Mesendoderm (in vitro differentiated cells): ENCODE measurements at regions not wholly inside any gene's neighbourhood (a gene's known extent, or its start where the extent isn't known, plus 50 kb on each side); places are given as distances from the start of the nearest gene placed in this dataset.

ENCODE experiments used
- DNase-seq: peaks from one replicate; pipeline ENCODE4 v3.0.0; 2013
- H2AK5ac ChIP-seq: 2 replicates; pipeline ENCODE4 v1.6.1; 2013; ENCODE audit warnings: low read length, inconsistent platforms
- H2BK120ac ChIP-seq: 2 replicates; pipeline ENCODE4 v1.6.1; 2013; ENCODE audit warnings: low read depth, mild to moderate bottlenecking, low read length, moderate library complexity, mixed read lengths
- H2BK15ac ChIP-seq: replicated peaks from 2 replicates; pipeline ENCODE4 v1.6.1; 2013; ENCODE audit warnings: low read depth, mild to moderate bottlenecking, moderate library complexity
- H2BK5ac ChIP-seq: 2 replicates; pipeline ENCODE4 v1.6.1; 2013; ENCODE audit warnings: low read length, inconsistent platforms
- H3K18ac ChIP-seq: 2 replicates; pipeline ENCODE4 v1.6.1; 2013; ENCODE audit warnings: mild to moderate bottlenecking, low read length, mixed read lengths
- H3K23ac ChIP-seq: one replicate; pipeline ENCODE4 v1.6.1; 2013; ENCODE audit warnings: low read length
- H3K27ac ChIP-seq: 2 replicates; pipeline ENCODE4 v1.5.1; 2013; ENCODE audit warnings: low read depth, mild to moderate bottlenecking, inconsistent platforms, low read length, moderate library complexity
- H3K27me3 ChIP-seq: 2 replicates; pipeline ENCODE4 v1.6.1; 2013; ENCODE audit warnings: low read length, control low read depth, mild to moderate bottlenecking, inconsistent platforms; ENCODE audit not compliant: insufficient read depth, poor library complexity
- H3K36me3 ChIP-seq: 2 replicates; pipeline ENCODE4 v1.6.1; 2013; ENCODE audit warnings: low read length, inconsistent platforms; ENCODE audit not compliant: control insufficient read depth, insufficient read depth
- H3K4ac ChIP-seq: one replicate; pipeline ENCODE4 v1.6.1; 2013; ENCODE audit warnings: low read depth, mild to moderate bottlenecking, low read length, moderate library complexity
- H3K4me1 ChIP-seq: 2 replicates; pipeline ENCODE4 v1.6.1; 2013; ENCODE audit warnings: low read depth, low read length, inconsistent platforms; ENCODE audit not compliant: control insufficient read depth
- H3K4me2 ChIP-seq: 2 replicates; pipeline ENCODE4 v1.6.1; 2013; ENCODE audit warnings: low read length
- H3K4me3 ChIP-seq: 2 replicates; pipeline ENCODE4 v1.5.1; 2013; ENCODE audit warnings: mild to moderate bottlenecking, low read length
- H3K56ac ChIP-seq: one replicate; pipeline ENCODE4 v1.6.1; 2013; ENCODE audit warnings: low read length
- H3K79me1 ChIP-seq: 2 replicates; pipeline ENCODE4 v1.6.1; 2013; ENCODE audit warnings: low read length, inconsistent platforms
- H3K79me2 ChIP-seq: 2 replicates; pipeline ENCODE4 v1.6.1; 2013; ENCODE audit warnings: mild to moderate bottlenecking, low read length; ENCODE audit not compliant: control insufficient read depth, insufficient read depth
- H3K9ac ChIP-seq: 2 replicates; pipeline ENCODE4 v1.6.1; 2013; ENCODE audit warnings: low read length, inconsistent platforms
- H4K5ac ChIP-seq: one replicate; pipeline ENCODE4 v1.6.1; 2013; ENCODE audit warnings: low read length
- H4K8ac ChIP-seq: one replicate; pipeline ENCODE4 v1.6.1; 2013; ENCODE audit warnings: low read depth, mild to moderate bottlenecking, control low read depth, low read length, moderate library complexity
- WGBS: extraction: QIAGEN DNeasy Blood & Tissue Kit; methylation state at CpG from one replicate; pipeline ENCODE4 v1.1.7; 2013; ENCODE audit warnings: low lambda C conversion rate, missing lambda C conversion rate; ENCODE audit not compliant: insufficient coverage; ENCODE audit errors: extremely low coverage; 5-methylcytosine and 5-hydroxymethylcytosine counted together

DNA sequence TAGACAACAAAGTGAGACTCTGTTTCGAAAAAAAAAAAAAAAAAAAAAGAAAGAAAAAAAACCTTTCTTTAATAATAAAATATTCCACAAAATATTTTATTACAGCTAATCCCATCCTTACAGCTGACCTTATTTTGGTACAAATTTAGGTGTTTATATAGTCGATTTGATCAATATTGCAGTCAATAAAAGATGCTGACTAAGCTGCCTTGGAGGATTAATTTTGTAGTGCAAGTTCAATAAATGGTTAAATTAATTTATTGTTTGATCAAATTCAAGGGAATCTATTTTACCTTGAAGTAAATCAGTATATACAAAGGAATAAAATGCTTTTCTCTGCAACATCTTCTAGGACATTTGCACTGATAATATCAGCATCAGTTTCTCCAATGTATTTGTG lies 1764.3 kb downstream of the NCAM2 start:
- no peak for DNase-seq
- Histone ChIP-seq H3K56ac (no peak overlapping the region), H4K5ac (no peak overlapping the region), H3K79me1 (no peaks in the 10 kb centered on the region), H4K8ac (no peak overlapping the region), H2BK120ac (no peak overlapping the region), H2BK15ac (no peak overlapping the region), H3K36me3 (no peaks in the 10 kb centered on the region), H3K27ac (no peak overlapping the region), H3K9ac (no peak overlapping the region), H3K4me2 (no peak overlapping the region), H2BK5ac (no peak overlapping the region), H2AK5ac (no peak overlapping the region), H3K79me2 (no peaks in the 10 kb centered on the region), H3K27me3 (no peaks in the 10 kb centered on the region), H3K4ac (no peak overlapping the region), H3K4me1 (no peaks in the 10 kb centered on the region), H3K4me3 (no peak overlapping the region), H3K23ac (no peak overlapping the region), H3K18ac (no peak overlapping the region)
- WGBS, result 100% methylated on average over 1 of the region's 2 CpGs

DNA sequence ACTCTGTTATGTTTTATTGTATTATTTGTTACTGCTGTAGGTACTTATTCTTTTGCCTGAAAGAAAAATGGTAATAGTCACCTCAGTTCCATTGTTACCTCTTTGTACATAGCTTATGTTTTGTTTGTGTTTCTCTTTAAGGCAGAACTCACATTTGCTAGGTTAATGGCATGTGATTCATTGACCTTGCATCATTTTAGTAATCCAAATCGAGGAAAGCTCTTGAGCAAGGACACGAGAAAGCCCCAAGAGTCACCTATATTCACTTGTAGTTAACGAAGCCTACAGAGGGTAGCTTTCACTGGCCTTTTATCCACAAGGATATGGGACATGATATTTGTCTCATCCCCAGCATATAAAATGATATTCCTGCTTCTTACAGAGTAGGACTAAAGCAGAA lies 1765.2 kb downstream of the NCAM2 start:
- Histone ChIP-seq H2BK15ac (no peak overlapping the region), H3K79me1 (no peaks in the 10 kb centered on the region), H4K8ac (no peak overlapping the region)

DNA sequence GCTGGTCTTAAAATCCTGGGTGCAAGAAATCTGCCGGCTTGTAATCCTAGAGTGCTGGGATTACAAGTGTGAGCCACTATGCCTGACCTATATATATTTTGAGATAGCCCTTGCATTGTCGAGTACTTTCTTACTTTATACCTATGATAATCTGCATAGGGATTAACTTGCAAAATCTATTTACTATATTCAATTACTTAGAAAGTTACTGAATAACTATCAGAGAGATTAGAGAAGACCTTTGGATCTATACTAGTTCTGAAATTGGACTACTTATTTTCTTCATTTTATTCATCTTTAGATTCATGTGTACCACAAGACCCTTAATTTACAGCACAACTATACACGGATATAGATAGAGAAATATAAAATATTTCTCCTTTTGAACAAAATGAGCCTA lies 1766.0 kb downstream of the NCAM2 start:
- H3K79me1 ChIP-seq, result no peaks in the 10 kb centered on the region
- no peaks in the 10 kb centered on the region for H3K36me3 ChIP-seq
- H3K18ac ChIP-seq, result no peak overlapping the region
- no peak overlapping the region for H3K56ac ChIP-seq
- H3K4me3 ChIP-seq, result no peak overlapping the region
- no peak overlapping the region for H2BK120ac ChIP-seq
- H2BK15ac ChIP-seq, result no peak overlapping the region
- H3K4ac ChIP-seq, result no peak overlapping the region
- H4K8ac ChIP-seq, result no peak overlapping the region
- DNase-seq, result no peak
- no peak overlapping the region for H3K4me2 ChIP-seq
- H3K27me3 ChIP-seq, result no peaks in the 10 kb centered on the region
- H2BK5ac ChIP-seq, result no peak overlapping the region
- H4K5ac ChIP-seq, result no peak overlapping the region
- H3K4me1 ChIP-seq, result no peaks in the 10 kb centered on the region
- H3K9ac ChIP-seq, result no peak overlapping the region
- no peaks in the 10 kb centered on the region for H3K79me2 ChIP-seq
- no CpG with 5 or more reads among the region's 3 CpGs for WGBS
- no peak overlapping the region for H2AK5ac ChIP-seq
- H3K27ac ChIP-seq, result no peak overlapping the region
- H3K23ac ChIP-seq, result no peak overlapping the region

More for the DNA sequence above, 1765.2 kb downstream of the NCAM2 start:
- Histone ChIP-seq H3K9ac (no peak overlapping the region), H3K27ac (no peak overlapping the region), H3K4me3 (no peak overlapping the region), H3K36me3 (no peaks in the 10 kb centered on the region), H3K23ac (no peak overlapping the region), H2BK5ac (no peak overlapping the region), H4K5ac (no peak overlapping the region), H3K79me2 (no peaks in the 10 kb centered on the region), H3K56ac (no peak overlapping the region), H2AK5ac (no peak overlapping the region), H3K4me1 (no peaks in the 10 kb centered on the region), H3K4me2 (no peak overlapping the region), H3K18ac (no peak overlapping the region), H3K27me3 (no peaks in the 10 kb centered on the region), H3K4ac (no peak overlapping the region), H2BK120ac (no peak overlapping the region)
- no CpG with 5 or more reads among the region's 3 CpGs for WGBS
- no peak for DNase-seq

DNA sequence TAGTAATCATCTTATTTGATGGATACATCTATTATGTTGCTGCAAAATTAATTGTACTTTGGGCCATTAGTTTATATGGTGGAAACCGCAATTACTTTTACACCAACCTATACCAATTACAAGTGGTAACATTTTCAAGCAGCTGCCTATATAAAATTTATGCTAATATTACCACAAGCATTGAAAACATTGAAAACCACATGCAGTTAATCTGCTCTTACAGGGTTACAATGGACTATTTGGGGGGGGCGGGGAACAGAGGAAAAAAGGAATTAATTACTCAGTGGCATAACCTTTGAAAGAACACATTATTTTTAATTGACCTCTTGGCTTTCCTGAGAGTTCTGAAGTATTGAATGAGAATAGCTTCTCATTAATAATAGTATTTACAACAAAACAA lies 1793.2 kb downstream of the NCAM2 start:
- no peak overlapping the region for H3K18ac ChIP-seq
- no peaks in the 10 kb centered on the region for H3K36me3 ChIP-seq
- H3K27me3 ChIP-seq, result no peaks in the 10 kb centered on the region
- H3K4me2 ChIP-seq, result no peak overlapping the region
- no peak overlapping the region for H2BK120ac ChIP-seq
- H4K8ac ChIP-seq, result no peak overlapping the region
- H3K4me1 ChIP-seq, result no peaks in the 10 kb centered on the region
- H3K27ac ChIP-seq, result no peak overlapping the region
- no peak overlapping the region for H2BK15ac ChIP-seq
- no peak overlapping the region for H3K23ac ChIP-seq
- no peak overlapping the region for H3K4ac ChIP-seq
- H3K9ac ChIP-seq, result no peak overlapping the region
- no peak overlapping the region for H2BK5ac ChIP-seq
- H4K5ac ChIP-seq, result no peak overlapping the region
- DNase-seq, result no peak
- no CpG with 5 or more reads among the region's 2 CpGs for WGBS
- H3K4me3 ChIP-seq, result no peak overlapping the region
- H3K56ac ChIP-seq, result no peak overlapping the region
- no peaks in the 10 kb centered on the region for H3K79me1 ChIP-seq
- no peaks in the 10 kb centered on the region for H3K79me2 ChIP-seq
- H2AK5ac ChIP-seq, result no peak overlapping the region

DNA sequence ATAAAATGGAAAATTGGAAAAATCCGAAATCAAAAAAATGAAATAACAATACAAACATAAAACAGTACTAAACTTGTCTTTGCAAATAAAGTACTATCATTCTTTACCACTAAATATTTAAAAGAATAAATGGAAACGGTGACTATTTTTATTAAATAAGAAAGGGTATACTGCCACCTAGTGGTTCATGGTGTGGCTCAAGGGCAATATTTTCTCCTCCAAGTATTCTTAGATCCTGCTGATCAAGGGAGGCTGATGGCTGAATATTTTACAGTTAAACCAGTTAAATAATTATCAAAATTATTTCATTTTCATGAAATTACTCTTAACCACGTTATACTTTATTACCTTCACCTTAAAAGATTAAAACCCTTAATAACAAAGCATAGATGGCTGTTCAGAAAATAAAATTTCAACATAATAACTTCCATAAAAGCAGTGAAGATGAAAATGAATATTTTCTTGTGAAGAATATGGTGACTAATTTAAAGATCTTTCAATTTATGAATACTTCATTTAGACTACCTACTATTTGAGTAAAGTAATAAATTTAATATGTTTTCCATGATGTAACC lies 1793.9 kb downstream of the NCAM2 start:
- no peak overlapping the region for H4K8ac ChIP-seq
- H2BK120ac ChIP-seq, result no peak overlapping the region
- H3K4ac ChIP-seq, result no peak overlapping the region
- no peaks in the 10 kb centered on the region for H3K4me1 ChIP-seq
- no peak overlapping the region for H4K5ac ChIP-seq
- no peak overlapping the region for H3K27ac ChIP-seq
- DNase-seq, result peak; percentile 46
- H3K79me2 ChIP-seq, result no peaks in the 10 kb centered on the region
- no peaks in the 10 kb centered on the region for H3K36me3 ChIP-seq
- no peak overlapping the region for H3K4me3 ChIP-seq
- no peak overlapping the region for H3K4me2 ChIP-seq
- H3K56ac ChIP-seq, result no peak overlapping the region
- no peak overlapping the region for H3K18ac ChIP-seq
- H3K23ac ChIP-seq, result no peak overlapping the region
- WGBS, result 100% methylated on average over 1 of the region's 3 CpGs
- no peak overlapping the region for H2BK15ac ChIP-seq
- no peak overlapping the region for H3K9ac ChIP-seq
- H3K79me1 ChIP-seq, result no peaks in the 10 kb centered on the region
- H3K27me3 ChIP-seq, result no peaks in the 10 kb centered on the region
- no peak overlapping the region for H2AK5ac ChIP-seq
- no peak overlapping the region for H2BK5ac ChIP-seq

DNA sequence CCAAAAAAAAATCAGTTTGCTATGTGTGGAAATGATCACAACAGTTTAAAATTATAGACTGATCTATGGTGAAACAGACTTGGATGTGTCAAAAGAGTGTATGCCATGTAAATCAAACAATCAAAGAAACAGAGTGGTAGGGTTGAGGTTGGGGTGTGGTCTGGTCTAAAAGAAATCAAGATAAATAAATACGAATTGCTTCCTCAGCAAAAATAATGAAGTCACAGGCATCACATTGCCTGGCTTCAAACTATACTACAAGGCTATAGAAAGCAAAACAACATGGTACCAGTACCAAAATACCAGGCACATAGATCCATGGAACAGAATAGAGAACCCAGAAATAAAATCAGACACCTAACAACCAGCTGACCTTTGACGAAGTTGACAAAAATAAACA lies 1796.9 kb downstream of the NCAM2 start:
- H3K18ac ChIP-seq, result no peak overlapping the region
- H3K4me1 ChIP-seq, result no peaks in the 10 kb centered on the region
- H3K23ac ChIP-seq, result no peak overlapping the region
- no peak overlapping the region for H2BK120ac ChIP-seq
- H4K8ac ChIP-seq, result no peak overlapping the region
- no peak overlapping the region for H4K5ac ChIP-seq
- no CpG with 5 or more reads among the region's 2 CpGs for WGBS
- H3K36me3 ChIP-seq, result no peaks in the 10 kb centered on the region
- no peak overlapping the region for H3K27ac ChIP-seq
- H2BK15ac ChIP-seq, result no peak overlapping the region
- no peak for DNase-seq
- no peaks in the 10 kb centered on the region for H3K27me3 ChIP-seq
- H3K9ac ChIP-seq, result no peak overlapping the region
- no peak overlapping the region for H2AK5ac ChIP-seq
- H3K4ac ChIP-seq, result no peak overlapping the region
- no peaks in the 10 kb centered on the region for H3K79me2 ChIP-seq
- H3K79me1 ChIP-seq, result no peaks in the 10 kb centered on the region
- no peak overlapping the region for H3K56ac ChIP-seq
- H2BK5ac ChIP-seq, result no peak overlapping the region
- no peak overlapping the region for H3K4me2 ChIP-seq
- H3K4me3 ChIP-seq, result no peak overlapping the region
